Activated naive CD4-positive, alpha-beta T cell treated with anti-CD3 and anti-CD28 coated beads, Interleukin-2, amount 50 U/mL, for 72 hours (primary cell): ENCODE measurements at regions not wholly inside any gene's neighbourhood (a gene's known extent, or its start where the extent isn't known, plus 50 kb on each side); places are given as distances from the start of the nearest gene placed in this dataset.

Source experiments
- ATAC-seq, 2 donors: fragments of 150-1000 bp; cut with Tn5 transposase; 2 replicates each; pipeline ENCODE4 v1.10.0; 2021; ENCODE audit warnings: mild to moderate bottlenecking in 2 of 2, moderate library complexity in 2 of 2
- DNase-seq, 2 donors: peaks; one replicate each; pipeline ENCODE4 v3.0.0; 2021 to 2022; ENCODE audit warnings: low spot score in 2 of 2
- H3K27ac Mint-ChIP-seq, 2 donors: one replicate each; pipeline ENCODE4 v1.8.0; 2022; ENCODE audit warnings: mild to moderate bottlenecking in 2 of 2, mixed read lengths in 2 of 2
- H3K36me3 Mint-ChIP-seq, 2 donors: one replicate each; pipeline ENCODE4 v1.8.0; 2022; ENCODE audit warnings: mixed read lengths in 2 of 2
- H3K9me3 Mint-ChIP-seq, 2 donors: one replicate each; pipeline ENCODE4 v1.8.0; 2022; ENCODE audit warnings: mixed read lengths in 2 of 2

DNA sequence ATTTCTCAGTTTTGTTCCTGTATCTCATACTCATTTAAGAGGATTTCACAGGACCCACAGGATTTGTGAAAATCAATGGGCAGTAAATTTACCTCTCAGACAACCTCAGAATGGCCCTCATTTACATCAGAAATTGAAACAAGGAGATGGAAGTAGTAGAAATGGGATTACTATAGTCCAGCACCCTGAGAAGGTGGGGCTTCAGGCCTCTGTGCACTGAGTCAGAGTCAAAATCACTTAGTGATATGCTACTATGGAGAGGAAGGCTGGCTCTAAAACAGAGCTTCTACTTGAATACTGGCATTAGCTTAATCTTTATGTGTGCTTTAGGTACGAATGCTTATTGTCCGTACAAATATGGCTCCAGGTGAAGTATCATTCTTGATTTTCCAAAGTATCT is 159.3 kb downstream of the CEP120 start:
- DNase-seq (no peak), ATAC-seq (no peak)
- no peak overlapping the region for H3K27ac Mint-ChIP-seq
- H3K36me3 Mint-ChIP-seq = no peaks in the 10 kb centered on the region
- H3K9me3 Mint-ChIP-seq = no peaks in the 10 kb centered on the region

GRCh38 chr5:123262216-123262823 is 160.9 kb downstream of the CEP120 start:
- H3K9me3 Mint-ChIP-seq = peaks cover 0 to 5% of the 10 kb centered on the region in 2 donors
- DNase-seq (no peak), ATAC-seq (no peak)
- H3K27ac Mint-ChIP-seq = no peak overlapping the region
- H3K36me3 Mint-ChIP-seq = peaks cover 0 to 12% of the 10 kb centered on the region in 2 donors

DNA sequence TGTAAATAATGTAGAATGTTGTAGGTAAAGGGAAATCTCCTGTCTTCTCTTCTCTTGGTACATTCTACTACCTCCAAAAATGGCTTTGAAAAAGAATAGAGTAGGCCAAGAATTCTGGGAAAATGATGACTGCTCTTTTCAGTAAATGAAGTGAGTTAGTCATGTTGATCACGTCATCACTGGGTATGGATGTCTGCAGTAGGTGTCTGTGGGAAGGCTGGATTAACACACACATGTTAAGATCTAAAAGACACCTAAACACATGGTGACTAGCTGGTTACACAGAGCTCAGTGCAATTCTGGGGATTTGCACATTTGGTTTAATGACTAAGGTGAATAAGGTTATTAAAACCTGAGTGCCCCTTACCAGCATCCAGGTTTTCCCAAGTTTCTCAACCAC is 161.5 kb downstream of the CEP120 start:
- Mint-ChIP-seq H3K9me3 (peaks cover 0 to 5% of the 10 kb centered on the region in 2 donors), H3K27ac (no peak overlapping the region), H3K36me3 (peaks cover 0 to 17% of the 10 kb centered on the region in 2 donors)
- DNase-seq (no peak), ATAC-seq (peak in 1 of 2 donors; percentile 38)

GRCh38 chr5:123249446-123249845 is 160.4 kb downstream of the PRDM6 start:
- Mint-ChIP-seq H3K9me3 (no peaks in the 10 kb centered on the region), H3K27ac (no peak overlapping the region), H3K36me3 (peaks cover 0 to 5% of the 10 kb centered on the region in 2 donors)
- no peak for DNase-seq
- no peak for ATAC-seq

DNA sequence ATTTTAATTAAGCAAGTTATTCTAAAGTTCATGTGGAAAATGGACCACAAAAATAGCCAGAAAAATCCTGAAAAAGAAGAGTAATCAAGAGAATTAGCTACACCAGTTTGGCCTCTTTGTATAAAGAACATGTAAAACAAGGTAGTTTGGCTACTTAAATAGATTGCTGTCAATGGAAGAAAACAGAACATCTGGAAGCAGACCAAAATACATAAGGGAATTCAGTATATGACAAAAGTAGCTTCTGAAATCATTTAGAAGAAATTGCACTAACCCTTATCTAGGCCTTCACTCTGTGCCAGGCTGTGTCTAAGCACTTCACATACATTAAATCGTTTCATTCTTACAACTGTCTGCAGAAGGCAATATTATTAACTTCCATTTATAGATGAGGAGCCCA is 156.6 kb downstream of the PRDM6 start:
- H3K27ac Mint-ChIP-seq = no peak overlapping the region
- H3K9me3 Mint-ChIP-seq = peaks cover 4 to 5% of the 10 kb centered on the region in 2 donors
- ATAC-seq = no peak
- H3K36me3 Mint-ChIP-seq = peaks cover 0 to 5% of the 10 kb centered on the region in 2 donors
- no peak for DNase-seq

DNA sequence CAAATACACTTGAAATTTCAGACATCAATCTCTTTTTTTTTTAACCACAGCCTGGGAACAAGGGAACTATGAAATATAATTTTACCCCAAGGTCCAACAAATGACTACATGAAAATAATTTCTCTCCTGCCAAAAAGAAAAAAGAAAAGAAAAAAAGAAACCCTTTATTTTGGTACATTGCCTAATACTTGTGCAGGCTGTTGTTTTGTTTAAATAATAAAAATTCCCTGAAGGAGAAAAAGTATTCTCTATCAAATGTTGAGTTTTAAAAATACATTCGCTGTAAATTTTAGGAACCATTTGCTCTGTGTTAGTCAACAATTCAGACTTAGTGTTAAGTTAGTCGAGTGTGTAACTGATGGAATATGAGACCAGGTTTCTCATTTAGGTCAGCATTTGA is 155.4 kb downstream of the PRDM6 start:
- no peak for DNase-seq
- H3K36me3 Mint-ChIP-seq = peaks cover 0 to 5% of the 10 kb centered on the region in 2 donors
- H3K9me3 Mint-ChIP-seq = peaks cover 4 to 5% of the 10 kb centered on the region in 2 donors
- H3K27ac Mint-ChIP-seq = no peak overlapping the region
- no peak for ATAC-seq
